M059J (cell line): ENCODE measurements at regions not wholly inside any gene's neighbourhood (a gene's known extent, or its start where the extent isn't known, plus 50 kb on each side); places are given as distances from the start of the nearest gene placed in this dataset.

Experiments
- DNase-seq: peaks from one replicate; pipeline ENCODE4 v3.0.0-alpha.2; 2012; ENCODE audit warnings: low read depth

- DNase-seq = no peak
Measured at GRCh38 chr17:77488531-77489238, 347.9 kb downstream of the SEC14L1 start.

GRCh38 chr17:77489239-77489892 lies 348.6 kb downstream of the SEC14L1 start:
- no peak for DNase-seq

- no peak for DNase-seq
Measured at GRCh38 chr17:77489893-77490255, 349.1 kb downstream of the SEC14L1 start.

- DNase-seq = no peak
Measured at GRCh38 chr17:77490361-77491183, 349.8 kb downstream of the SEC14L1 start.

GRCh38 chr17:77491921-77492445 lies 351.2 kb downstream of the SEC14L1 start:
- DNase-seq = no peak

DNA sequence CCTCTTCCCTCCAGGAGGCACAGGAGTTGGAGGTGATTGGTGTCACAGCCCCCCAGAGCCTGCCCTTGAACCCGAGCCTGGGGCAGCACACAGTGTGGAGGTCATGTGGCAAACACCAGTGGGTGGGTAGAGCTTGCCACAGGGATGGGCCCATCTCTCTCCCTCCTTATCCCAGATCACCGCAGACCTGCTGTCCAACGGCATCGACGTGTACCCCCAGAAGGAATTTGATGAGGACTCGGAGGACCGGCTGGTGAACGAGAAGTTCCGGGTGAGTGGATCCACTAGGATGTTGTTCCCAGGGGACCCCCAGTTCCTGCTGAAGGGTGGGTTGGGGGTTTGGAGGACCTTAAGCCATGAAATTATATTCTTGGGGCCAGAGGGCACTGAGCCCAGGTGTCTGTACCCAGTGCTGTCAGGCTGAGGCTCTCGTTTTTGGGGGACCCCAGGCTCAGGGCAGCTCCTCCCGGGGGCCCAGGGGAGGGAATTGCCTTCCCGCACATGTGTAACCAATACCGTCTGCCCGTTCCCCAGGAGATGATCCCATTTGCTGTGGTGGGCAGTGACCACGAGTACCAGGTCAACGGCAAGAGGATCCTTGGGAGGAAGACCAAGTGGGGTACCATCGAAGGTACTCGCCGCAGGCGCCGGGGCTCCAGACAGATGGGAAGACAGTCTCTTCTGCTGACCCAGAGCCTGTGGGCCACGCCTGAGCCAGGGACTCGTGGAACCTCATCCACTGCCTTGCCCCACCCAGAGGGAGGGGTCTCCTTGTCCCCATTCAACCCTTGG lies 351.9 kb downstream of the SEC14L1 start:
- no peak for DNase-seq

GRCh38 chr17:77493238-77493820 lies 352.6 kb downstream of the SEC14L1 start:
- no peak for DNase-seq

- DNase-seq = no peak
Measured at GRCh38 chr17:77493901-77494663, 353.3 kb downstream of the SEC14L1 start.

GRCh38 chr17:77494664-77495435 lies 354.1 kb downstream of the SEC14L1 start:
- peak; percentile 64 for DNase-seq

DNA sequence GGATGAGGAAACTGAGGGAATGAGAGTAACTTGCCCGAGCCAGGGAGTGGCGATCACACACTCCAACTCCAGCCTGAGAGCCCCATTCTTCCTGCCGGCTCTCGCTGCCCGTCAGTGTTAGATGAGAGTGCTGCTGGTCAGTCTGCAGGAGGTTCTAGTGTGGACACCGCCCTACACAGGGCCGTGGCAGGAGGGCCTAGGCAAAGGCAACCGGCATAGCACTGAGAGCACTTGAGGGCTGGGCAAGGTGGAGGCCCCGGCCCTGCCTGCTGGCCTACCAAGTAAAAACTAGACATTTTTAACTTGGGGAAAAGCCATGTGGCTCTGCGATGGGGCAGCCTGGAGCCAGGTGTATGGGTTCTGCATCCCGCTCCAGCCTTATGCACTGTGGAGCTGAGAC lies 354.8 kb downstream of the SEC14L1 start:
- no peak for DNase-seq

GRCh38 chr17:77496401-77496801 lies 355.6 kb downstream of the SEC14L1 start:
- no peak for DNase-seq

DNA sequence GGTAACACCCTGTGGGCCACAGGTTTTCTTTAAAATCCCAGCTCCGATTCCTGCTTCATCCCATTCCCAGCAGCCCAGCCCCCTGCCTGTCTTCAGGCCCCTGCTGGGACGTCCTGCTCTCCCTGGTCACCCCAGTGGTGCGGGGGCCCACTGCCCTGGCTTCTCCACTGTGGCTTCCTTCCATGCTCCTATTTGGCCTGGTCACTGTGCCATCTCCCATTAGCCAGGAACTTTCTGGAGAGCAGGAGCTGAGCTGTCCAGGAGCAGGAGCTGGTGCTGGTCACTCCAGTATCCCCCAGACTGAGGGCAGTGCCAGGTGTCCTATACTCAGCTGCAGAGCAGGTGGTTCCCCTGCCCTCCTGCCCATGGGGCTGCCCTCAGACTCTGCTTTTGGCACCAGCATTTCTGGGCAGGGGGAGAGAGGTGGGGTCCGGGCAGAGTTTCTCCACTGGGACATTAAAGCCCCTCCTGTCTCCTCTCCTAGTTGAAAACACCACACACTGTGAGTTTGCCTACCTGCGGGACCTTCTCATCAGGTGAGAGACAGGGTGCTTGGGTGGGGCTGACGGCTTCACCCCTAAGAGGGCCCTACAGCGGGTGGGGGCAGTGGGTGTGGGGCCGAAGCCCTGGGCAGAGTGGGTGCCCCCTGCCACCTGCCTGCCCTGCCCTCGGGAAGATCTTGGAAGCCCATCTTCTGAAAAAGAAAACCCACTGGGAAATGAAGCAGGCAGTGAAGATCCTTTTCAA lies 356.2 kb downstream of the SEC14L1 start:
- DNase-seq = no peak

- no peak for DNase-seq
Measured at GRCh38 chr17:77497578-77497934, 356.8 kb downstream of the SEC14L1 start.

GRCh38 chr17:77498091-77498741 lies 357.4 kb downstream of the SEC14L1 start:
- no peak for DNase-seq

DNA sequence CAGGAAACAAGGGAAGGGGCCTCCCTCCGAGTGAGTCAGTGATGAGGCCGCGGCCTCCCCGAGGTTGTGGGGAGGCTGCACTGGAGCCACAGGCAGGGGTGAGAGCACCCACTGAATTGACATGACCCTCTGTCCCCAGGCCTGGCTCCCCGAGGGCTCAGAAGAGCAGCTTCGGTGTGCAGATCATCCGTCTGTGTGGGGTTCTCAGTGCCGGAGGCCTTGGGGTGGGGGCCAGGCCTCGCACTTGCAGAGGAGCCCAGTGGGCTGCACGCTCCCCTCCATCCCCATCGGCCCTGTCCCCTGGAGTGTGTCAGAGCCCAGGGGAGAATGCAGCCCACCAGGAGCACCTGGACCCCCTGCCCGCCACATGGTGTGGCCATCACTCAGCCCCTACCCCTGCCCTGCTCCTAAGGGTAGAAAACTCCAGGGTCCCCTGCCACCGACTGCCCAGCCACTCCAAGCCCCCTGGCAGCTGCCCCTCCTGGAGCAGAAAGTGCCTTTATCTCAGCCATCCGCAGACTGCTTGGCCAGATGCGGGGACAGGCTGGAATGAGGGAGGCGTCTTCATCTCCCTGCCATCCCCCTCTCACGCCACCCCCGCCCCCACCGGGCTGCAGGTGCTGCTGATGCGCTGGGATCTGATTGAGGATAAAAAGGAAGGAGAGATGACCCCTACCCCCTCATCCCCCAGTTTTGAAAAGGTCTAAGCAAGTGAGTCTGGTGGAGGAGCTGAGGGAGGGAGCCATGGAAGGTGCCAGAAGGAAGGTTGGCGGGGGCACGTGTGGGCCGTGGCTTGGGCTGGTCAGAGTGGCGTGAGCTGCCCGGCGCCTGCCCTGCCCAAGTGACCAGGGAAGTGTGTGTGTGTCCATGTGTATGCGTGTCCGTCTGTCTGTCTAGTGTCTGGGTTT lies 358.3 kb downstream of the SEC14L1 start:
- DNase-seq = no peak

DNA sequence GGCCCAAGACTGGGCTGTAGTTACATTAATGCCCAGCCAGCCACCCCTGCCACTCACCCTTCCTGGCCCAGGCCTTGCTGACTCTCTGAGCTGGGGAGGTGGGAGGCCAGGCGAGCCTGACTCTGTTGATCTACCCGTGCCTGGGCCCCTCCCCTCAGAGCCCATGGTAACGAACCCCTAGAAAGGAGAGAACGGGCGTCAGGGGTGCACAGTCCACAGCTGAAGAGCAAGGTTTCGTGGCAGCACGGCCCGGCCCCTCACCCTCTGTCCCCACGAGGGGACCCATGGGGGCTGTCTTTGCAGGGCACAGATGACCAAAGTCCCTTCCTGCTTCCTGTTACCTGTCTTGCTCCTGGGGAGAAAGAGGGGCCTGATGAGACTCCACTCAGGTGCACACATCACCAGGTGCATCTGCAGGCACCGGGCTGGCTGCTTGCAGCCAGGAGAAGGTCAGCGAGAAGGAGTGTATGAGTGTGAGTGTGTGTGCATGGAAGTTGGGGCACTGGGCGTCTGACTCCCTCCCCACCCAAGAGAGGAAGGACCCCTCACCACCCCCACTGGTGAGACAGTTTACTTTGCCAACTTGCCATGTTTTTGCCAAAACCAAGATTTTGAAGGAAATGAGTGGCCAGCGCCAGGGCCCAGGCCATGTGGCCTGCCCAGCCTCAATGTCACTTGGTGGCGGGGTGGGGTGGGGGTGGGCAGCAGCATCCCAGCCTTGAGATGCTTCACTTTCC lies 359.1 kb downstream of the SEC14L1 start:
- DNase-seq = no peak

- DNase-seq = no peak
Measured at GRCh38 chr17:77501101-77501566, 360.4 kb downstream of the SEC14L1 start.
